ENCODE measurements at regions not wholly inside any gene's neighbourhood (a gene's known extent, or its start where the extent isn't known, plus 50 kb on each side); places are given as distances from the start of the nearest gene placed in this dataset.

GRCh38 chr12:115079760-115080159 is 395.8 kb upstream of the TBX3 start (continued):
- TF ChIP-seq, protein P1, sequence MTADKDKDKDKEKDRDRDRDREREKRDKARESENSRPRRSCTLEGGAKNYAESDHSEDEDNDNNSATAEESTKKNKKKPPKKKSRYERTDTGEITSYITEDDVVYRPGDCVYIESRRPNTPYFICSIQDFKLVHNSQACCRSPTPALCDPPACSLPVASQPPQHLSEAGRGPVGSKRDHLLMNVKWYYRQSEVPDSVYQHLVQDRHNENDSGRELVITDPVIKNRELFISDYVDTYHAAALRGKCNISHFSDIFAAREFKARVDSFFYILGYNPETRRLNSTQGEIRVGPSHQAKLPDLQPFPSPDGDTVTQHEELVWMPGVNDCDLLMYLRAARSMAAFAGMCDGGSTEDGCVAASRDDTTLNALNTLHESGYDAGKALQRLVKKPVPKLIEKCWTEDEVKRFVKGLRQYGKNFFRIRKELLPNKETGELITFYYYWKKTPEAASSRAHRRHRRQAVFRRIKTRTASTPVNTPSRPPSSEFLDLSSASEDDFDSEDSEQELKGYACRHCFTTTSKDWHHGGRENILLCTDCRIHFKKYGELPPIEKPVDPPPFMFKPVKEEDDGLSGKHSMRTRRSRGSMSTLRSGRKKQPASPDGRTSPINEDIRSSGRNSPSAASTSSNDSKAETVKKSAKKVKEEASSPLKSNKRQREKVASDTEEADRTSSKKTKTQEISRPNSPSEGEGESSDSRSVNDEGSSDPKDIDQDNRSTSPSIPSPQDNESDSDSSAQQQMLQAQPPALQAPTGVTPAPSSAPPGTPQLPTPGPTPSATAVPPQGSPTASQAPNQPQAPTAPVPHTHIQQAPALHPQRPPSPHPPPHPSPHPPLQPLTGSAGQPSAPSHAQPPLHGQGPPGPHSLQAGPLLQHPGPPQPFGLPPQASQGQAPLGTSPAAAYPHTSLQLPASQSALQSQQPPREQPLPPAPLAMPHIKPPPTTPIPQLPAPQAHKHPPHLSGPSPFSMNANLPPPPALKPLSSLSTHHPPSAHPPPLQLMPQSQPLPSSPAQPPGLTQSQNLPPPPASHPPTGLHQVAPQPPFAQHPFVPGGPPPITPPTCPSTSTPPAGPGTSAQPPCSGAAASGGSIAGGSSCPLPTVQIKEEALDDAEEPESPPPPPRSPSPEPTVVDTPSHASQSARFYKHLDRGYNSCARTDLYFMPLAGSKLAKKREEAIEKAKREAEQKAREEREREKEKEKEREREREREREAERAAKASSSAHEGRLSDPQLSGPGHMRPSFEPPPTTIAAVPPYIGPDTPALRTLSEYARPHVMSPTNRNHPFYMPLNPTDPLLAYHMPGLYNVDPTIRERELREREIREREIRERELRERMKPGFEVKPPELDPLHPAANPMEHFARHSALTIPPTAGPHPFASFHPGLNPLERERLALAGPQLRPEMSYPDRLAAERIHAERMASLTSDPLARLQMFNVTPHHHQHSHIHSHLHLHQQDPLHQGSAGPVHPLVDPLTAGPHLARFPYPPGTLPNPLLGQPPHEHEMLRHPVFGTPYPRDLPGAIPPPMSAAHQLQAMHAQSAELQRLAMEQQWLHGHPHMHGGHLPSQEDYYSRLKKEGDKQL (CRISPR knock-in tag; IDR thresholded peaks at IDR 0.05; ENCODE audit: borderline replicate concordance): no peak
- TF ChIP-seq MAFF (IDR thresholded peaks at IDR 0.05; ENCODE audit: low read length) (no peak), MTA2 (IDR thresholded peaks at IDR 0.05; ENCODE audit: low read depth) (no peak), RBM14 (IDR thresholded peaks at IDR 0.05; ENCODE audit: borderline replicate concordance, insufficient read depth, low read depth, low read length) (no peak), BDP1 (IDR thresholded peaks at IDR 0.05; ENCODE audit: insufficient read depth, insufficient read length) (no peak), KAT7 (CRISPR knock-in tag; IDR thresholded peaks at IDR 0.05; ENCODE audit: borderline replicate concordance) (no peak), ZNF778 (CRISPR knock-in tag; IDR thresholded peaks at IDR 0.05) (no peak), ZNF24 (IDR thresholded peaks at IDR 0.05) (no peak), PYGO2 (tag; IDR thresholded peaks at IDR 0.05) (no peak)
- TF ChIP-seq, protein P2, sequence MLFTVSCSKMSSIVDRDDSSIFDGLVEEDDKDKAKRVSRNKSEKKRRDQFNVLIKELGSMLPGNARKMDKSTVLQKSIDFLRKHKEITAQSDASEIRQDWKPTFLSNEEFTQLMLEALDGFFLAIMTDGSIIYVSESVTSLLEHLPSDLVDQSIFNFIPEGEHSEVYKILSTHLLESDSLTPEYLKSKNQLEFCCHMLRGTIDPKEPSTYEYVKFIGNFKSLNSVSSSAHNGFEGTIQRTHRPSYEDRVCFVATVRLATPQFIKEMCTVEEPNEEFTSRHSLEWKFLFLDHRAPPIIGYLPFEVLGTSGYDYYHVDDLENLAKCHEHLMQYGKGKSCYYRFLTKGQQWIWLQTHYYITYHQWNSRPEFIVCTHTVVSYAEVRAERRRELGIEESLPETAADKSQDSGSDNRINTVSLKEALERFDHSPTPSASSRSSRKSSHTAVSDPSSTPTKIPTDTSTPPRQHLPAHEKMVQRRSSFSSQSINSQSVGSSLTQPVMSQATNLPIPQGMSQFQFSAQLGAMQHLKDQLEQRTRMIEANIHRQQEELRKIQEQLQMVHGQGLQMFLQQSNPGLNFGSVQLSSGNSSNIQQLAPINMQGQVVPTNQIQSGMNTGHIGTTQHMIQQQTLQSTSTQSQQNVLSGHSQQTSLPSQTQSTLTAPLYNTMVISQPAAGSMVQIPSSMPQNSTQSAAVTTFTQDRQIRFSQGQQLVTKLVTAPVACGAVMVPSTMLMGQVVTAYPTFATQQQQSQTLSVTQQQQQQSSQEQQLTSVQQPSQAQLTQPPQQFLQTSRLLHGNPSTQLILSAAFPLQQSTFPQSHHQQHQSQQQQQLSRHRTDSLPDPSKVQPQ (CRISPR knock-in tag; IDR thresholded peaks at IDR 0.05; ENCODE audit: borderline replicate concordance): no peak
- TF ChIP-seq, protein P3, sequence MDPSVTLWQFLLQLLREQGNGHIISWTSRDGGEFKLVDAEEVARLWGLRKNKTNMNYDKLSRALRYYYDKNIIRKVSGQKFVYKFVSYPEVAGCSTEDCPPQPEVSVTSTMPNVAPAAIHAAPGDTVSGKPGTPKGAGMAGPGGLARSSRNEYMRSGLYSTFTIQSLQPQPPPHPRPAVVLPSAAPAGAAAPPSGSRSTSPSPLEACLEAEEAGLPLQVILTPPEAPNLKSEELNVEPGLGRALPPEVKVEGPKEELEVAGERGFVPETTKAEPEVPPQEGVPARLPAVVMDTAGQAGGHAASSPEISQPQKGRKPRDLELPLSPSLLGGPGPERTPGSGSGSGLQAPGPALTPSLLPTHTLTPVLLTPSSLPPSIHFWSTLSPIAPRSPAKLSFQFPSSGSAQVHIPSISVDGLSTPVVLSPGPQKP (CRISPR knock-in tag; IDR thresholded peaks at IDR 0.05): no peak

All from K562 (cell line).